PC-9 (cell line): ENCODE measurements at regions not wholly inside any gene's neighbourhood (a gene's known extent, or its start where the extent isn't known, plus 50 kb on each side); places are given as distances from the start of the nearest gene placed in this dataset.

Experiments
- BruUV-seq: library from RNA; stranded (reverse); fragments of 400-500 nt; replicated peaks from 2 replicates; lab custom pipeline; 2021; lab: Mats Ljungman, UMichigan
- CTCF ChIA-PET: fragments of 300-600 bp; sonication (Branson Sonifier 250); formaldehyde crosslinking; loops from one replicate; lab custom pipeline; 2022; ENCODE audit warnings: antibody characterized with exemption; lab: Charles Lee
- POLR2A ChIA-PET: fragments of 300-600 bp; sonication (Branson Sonifier 250); formaldehyde crosslinking; loops from one replicate; lab custom pipeline; 2022; ENCODE audit warnings: antibody characterized with exemption; ENCODE audit not compliant: unreplicated experiment; lab: Charles Lee
- DNase-seq, 2 experiments: peaks; one replicate each; pipeline versions ENCODE4 v3.0.0 to v3.0.0-alpha.2; 2015 to 2022; ENCODE audit warnings: mixed read lengths in 1 of 2
- H2AFZ ChIP-seq: fragments of 200-600 bp; sonication (generic); 2 replicates; pipeline ENCODE4 v1.8.1; 2017; ENCODE audit warnings: antibody characterized with exemption
- H3F3A ChIP-seq: fragments of 200-600 bp; sonication (generic); 2 replicates; pipeline ENCODE4 v1.8.1; 2017; ENCODE audit warnings: antibody characterized with exemption, mild to moderate bottlenecking, low read depth; ENCODE audit not compliant: insufficient read depth
- H3K27ac ChIP-seq: fragments of 200-600 bp; sonication (generic); 2 replicates; pipeline ENCODE4 v1.6.1; 2016; ENCODE audit warnings: mixed run types
- H3K27me3 ChIP-seq: fragments of 200-600 bp; sonication (generic); 2 replicates; pipeline ENCODE4 v1.6.1; 2016; ENCODE audit warnings: low read depth, mixed run types; ENCODE audit not compliant: insufficient read depth
- H3K36me3 ChIP-seq: fragments of 200-600 bp; sonication (generic); 2 replicates; pipeline ENCODE4 v1.6.1; 2016; ENCODE audit warnings: low read depth, mixed run types
- H3K4me1 ChIP-seq: fragments of 200-600 bp; sonication (generic); replicated peaks from 2 replicates; pipeline ENCODE4 v1.6.1; 2016; ENCODE audit warnings: mixed run types; ENCODE audit not compliant: insufficient read depth
- H3K4me2 ChIP-seq: fragments of 200-600 bp; sonication (generic); 2 replicates; pipeline ENCODE4 v1.6.1; 2017; ENCODE audit warnings: mixed run types
- H3K4me3 ChIP-seq: fragments of 200-600 bp; sonication (generic); 2 replicates; pipeline ENCODE4 v1.6.1; 2016; ENCODE audit warnings: mixed run types
- H3K79me2 ChIP-seq: fragments of 200-600 bp; sonication (generic); 2 replicates; pipeline ENCODE4 v1.6.1; 2017; ENCODE audit warnings: low read depth, mixed run types
- H3K9me2 ChIP-seq: fragments of 200-600 bp; sonication (generic); 2 replicates; pipeline ENCODE4 v1.8.1; 2017; ENCODE audit warnings: mild to moderate bottlenecking; ENCODE audit not compliant: insufficient read depth
- H3K9me3 ChIP-seq: fragments of 200-600 bp; sonication (generic); 2 replicates; pipeline ENCODE4 v1.8.1; 2016; ENCODE audit warnings: low read depth; ENCODE audit not compliant: insufficient read depth
- H4K20me1 ChIP-seq: fragments of 200-600 bp; sonication (generic); 2 replicates; pipeline ENCODE4 v1.8.1; 2017; ENCODE audit not compliant: insufficient read depth
- EZH2 ChIP-seq: fragments of 200-600 bp; sonication (generic); IDR thresholded peaks from 2 replicates; pipeline ENCODE4 v1.8.0; 2017; ENCODE audit warnings: antibody characterized with exemption, low read depth
- intact Hi-C: fragments of 100-400 bp; cut with micrococcal nuclease; formaldehyde crosslinking; loops from one replicate; pipeline ENCODE4 v1.10.0; 2022; ENCODE audit not compliant: unreplicated experiment
- TF ChIP-seq, protein P1 (sequence below): fragments of 200-600 bp; sonication (generic); conservative IDR thresholded peaks from 2 replicates; pipeline ENCODE4 v1.6.1; 2017; ENCODE audit warnings: mixed run types, antibody characterized with exemption, mild to moderate bottlenecking, moderate library complexity

DNA sequence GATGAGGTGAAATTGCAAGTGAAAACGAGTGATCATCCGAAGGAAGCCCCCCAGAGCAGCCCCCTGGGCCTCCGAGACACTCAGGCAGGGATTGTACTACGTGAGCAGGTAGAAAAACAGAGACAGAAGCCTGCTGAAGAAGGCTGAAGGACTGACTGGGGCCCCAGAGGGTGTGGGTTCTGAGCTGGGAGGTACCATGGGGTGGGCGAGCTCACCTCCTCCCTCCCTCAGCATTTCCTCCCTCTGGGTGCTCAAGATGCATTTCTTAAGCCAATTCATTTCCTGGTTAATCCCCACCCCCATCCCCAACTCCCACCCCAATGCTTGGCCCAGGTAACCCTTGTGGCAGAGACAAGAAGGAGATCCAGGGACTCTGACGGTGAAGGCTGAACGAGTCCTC lies 108.7 kb downstream of the BDH1 start:
- TF ChIP-seq EZH2, result no peak
- TF ChIP-seq, protein P1, sequence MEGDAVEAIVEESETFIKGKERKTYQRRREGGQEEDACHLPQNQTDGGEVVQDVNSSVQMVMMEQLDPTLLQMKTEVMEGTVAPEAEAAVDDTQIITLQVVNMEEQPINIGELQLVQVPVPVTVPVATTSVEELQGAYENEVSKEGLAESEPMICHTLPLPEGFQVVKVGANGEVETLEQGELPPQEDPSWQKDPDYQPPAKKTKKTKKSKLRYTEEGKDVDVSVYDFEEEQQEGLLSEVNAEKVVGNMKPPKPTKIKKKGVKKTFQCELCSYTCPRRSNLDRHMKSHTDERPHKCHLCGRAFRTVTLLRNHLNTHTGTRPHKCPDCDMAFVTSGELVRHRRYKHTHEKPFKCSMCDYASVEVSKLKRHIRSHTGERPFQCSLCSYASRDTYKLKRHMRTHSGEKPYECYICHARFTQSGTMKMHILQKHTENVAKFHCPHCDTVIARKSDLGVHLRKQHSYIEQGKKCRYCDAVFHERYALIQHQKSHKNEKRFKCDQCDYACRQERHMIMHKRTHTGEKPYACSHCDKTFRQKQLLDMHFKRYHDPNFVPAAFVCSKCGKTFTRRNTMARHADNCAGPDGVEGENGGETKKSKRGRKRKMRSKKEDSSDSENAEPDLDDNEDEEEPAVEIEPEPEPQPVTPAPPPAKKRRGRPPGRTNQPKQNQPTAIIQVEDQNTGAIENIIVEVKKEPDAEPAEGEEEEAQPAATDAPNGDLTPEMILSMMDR, result no peak
- no peak for DNase-seq
- ChIA-PET CTCF (no interaction called here), POLR2A (interaction anchor here (0.7 kb wide), 1 partner anchor 12 kb away, joined by 24 read pairs; no protein-coding TSS in a partner anchor)
- Histone ChIP-seq H3K27me3 (no peaks in the 10 kb centered on the region), H3K4me2 (no peak overlapping the region), H3K4me3 (no peak overlapping the region), H3K79me2 (no peaks in the 10 kb centered on the region), H3K27ac (no peak overlapping the region), H3K9me3 (no peaks in the 10 kb centered on the region), H3F3A (no peaks in the 10 kb centered on the region), H3K4me1 (no peaks in the 10 kb centered on the region), H2AFZ (no peak overlapping the region), H4K20me1 (no peaks in the 10 kb centered on the region), H3K36me3 (no peaks in the 10 kb centered on the region), H3K9me2 (no peaks in the 10 kb centered on the region)
- intact Hi-C loops, result no loop called here
- BruUV-seq, result no TSS peak

DNA sequence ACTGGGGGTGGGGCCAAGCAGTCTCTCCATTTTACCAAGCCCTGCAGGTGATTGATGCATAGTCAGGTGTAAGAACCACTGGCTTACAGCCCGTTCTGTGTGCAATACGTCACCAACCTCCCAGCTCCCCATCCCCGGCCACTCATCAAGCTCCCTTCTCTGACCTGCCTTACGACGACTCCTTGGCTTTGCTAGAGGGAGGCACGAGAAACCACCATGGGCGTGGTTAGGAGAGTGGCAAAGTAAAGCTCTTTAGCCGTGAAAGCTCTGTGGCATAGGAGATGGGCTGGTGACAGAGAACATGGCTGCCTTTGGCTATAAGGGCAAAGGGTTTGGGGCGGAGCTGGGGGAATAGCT lies 109.1 kb downstream of the BDH1 start:
- Histone ChIP-seq H3K27me3 (no peaks in the 10 kb centered on the region), H3K9me2 (no peaks in the 10 kb centered on the region), H3K4me2 (no peak overlapping the region), H3F3A (no peaks in the 10 kb centered on the region), H3K36me3 (no peaks in the 10 kb centered on the region), H3K27ac (no peak overlapping the region), H3K4me3 (no peak overlapping the region), H3K9me3 (no peaks in the 10 kb centered on the region), H4K20me1 (no peaks in the 10 kb centered on the region), H3K4me1 (no peaks in the 10 kb centered on the region), H2AFZ (no peak overlapping the region), H3K79me2 (no peaks in the 10 kb centered on the region)
- POLR2A ChIA-PET, result no interaction called here
- CTCF ChIA-PET, result no interaction called here
- BruUV-seq, result no TSS peak
- TF ChIP-seq, protein P1, result no peak
- TF ChIP-seq EZH2, result no peak
- no peak for DNase-seq
- intact Hi-C loops, result no loop called here

DNA sequence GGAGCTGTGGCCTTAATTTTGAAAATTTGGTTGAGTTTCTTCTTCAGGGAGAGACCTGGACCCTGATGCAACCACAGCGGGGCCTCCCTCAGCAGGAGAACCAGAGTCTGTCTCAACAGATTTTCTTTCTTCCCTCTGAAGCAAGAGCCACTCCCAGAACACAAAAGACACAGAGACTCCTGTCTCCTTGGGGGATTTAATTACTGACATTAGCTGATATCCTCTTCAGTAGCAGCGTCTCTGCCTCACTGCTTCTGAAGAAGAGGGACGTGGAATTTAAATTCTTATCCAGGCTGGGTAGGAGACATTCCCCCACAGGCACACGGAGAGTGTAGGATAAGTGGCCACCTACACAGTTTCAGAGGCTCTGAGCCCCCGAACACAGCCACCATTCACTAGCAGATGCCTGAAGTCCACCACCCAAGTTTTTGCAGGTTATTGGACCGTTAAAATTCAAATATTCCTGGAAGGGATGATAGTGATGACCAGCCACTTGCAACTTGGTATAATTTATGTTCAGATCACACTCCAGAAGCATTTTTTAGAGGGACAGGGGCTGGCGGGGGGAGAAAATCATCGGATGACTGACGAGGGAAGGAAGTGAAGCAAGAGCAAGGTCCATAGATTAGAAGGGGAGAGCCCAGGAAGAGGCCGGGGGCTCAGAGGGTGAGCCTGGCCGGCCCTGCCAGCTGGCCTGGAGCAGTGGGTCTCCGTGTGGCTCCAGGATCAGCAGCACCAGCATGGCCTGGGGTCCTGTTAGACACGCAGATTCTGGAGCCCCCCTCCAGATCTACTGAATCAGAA lies 109.7 kb downstream of the BDH1 start:
- H3K4me2 ChIP-seq, result no peak overlapping the region
- H3K27ac ChIP-seq, result no peak overlapping the region
- BruUV-seq, result no TSS peak
- no peak for DNase-seq
- TF ChIP-seq, protein P1, result no peak
- no peak for TF ChIP-seq EZH2
- intact Hi-C loops, result no loop called here
- no peaks in the 10 kb centered on the region for H3K9me3 ChIP-seq
- CTCF ChIA-PET, result no interaction called here
- POLR2A ChIA-PET, result no interaction called here
- H3K4me1 ChIP-seq, result no peaks in the 10 kb centered on the region
- no peaks in the 10 kb centered on the region for H3K27me3 ChIP-seq
- no peak overlapping the region for H2AFZ ChIP-seq
- no peaks in the 10 kb centered on the region for H3K9me2 ChIP-seq
- H3K36me3 ChIP-seq, result no peaks in the 10 kb centered on the region
- H3K79me2 ChIP-seq, result no peaks in the 10 kb centered on the region
- H3K4me3 ChIP-seq, result no peak overlapping the region
- H3F3A ChIP-seq, result no peaks in the 10 kb centered on the region
- no peaks in the 10 kb centered on the region for H4K20me1 ChIP-seq
